PC-3 (cell line): ENCODE measurements at regions not wholly inside any gene's neighbourhood (a gene's known extent, or its start where the extent isn't known, plus 50 kb on each side); places are given as distances from the start of the nearest gene placed in this dataset.

Experiments
- ATAC-seq: fragments of 200-7000 bp; cut with Tn5 transposase; 2 replicates; pipeline ENCODE4 v1.9.1; 2020; ENCODE audit warnings: mild to moderate bottlenecking, moderate library complexity
- BruUV-seq: library from RNA; stranded (reverse); fragments of 400-500 nt; replicated peaks from 2 replicates; lab custom pipeline; 2021; lab: Mats Ljungman, UMichigan
- CTCF ChIA-PET: fragments of 300-600 bp; sonication (Branson Sonifier 250); formaldehyde crosslinking; loops from one replicate; lab custom pipeline; 2022; ENCODE audit warnings: antibody characterized with exemption; lab: Charles Lee
- POLR2A ChIA-PET: fragments of 300-600 bp; sonication (Branson Sonifier 250); formaldehyde crosslinking; loops from one replicate; lab custom pipeline; 2022; ENCODE audit warnings: antibody characterized with exemption; ENCODE audit not compliant: unreplicated experiment; lab: Charles Lee
- DNase-seq: peaks from one replicate; pipeline ENCODE4 v3.0.0-alpha.2; 2015
- H2AFZ ChIP-seq: fragments of 300-600 bp; sonication (generic); 2 replicates; pipeline ENCODE4 v1.6.0; 2016; ENCODE audit warnings: antibody characterized with exemption, low read length
- H3F3A ChIP-seq: fragments of 300-600 bp; sonication (generic); one replicate; pipeline ENCODE4 v1.6.0; 2017; ENCODE audit warnings: antibody characterized with exemption, low read length, control low read depth, mild to moderate bottlenecking; ENCODE audit not compliant: unreplicated experiment
- H3K27ac ChIP-seq: fragments of 300-600 bp; sonication (generic); 2 replicates; pipeline ENCODE4 v1.5.1; 2016; ENCODE audit warnings: mild to moderate bottlenecking, low read length
- H3K27me3 ChIP-seq: fragments of 300-600 bp; sonication (generic); 2 replicates; pipeline ENCODE4 v1.6.1; 2016; ENCODE audit warnings: low read length, mixed read lengths
- H3K36me3 ChIP-seq: fragments of 300-600 bp; sonication (generic); 2 replicates; pipeline ENCODE4 v1.6.1; 2016; ENCODE audit warnings: low read depth, mixed run types, low read length, mixed read lengths
- H3K4me1 ChIP-seq: fragments of 300-600 bp; sonication (generic); 2 replicates; pipeline ENCODE4 v1.5.1; 2016; ENCODE audit warnings: low read length; ENCODE audit not compliant: insufficient read depth
- H3K4me2 ChIP-seq: fragments of 300-600 bp; sonication (generic); 2 replicates; pipeline ENCODE4 v1.6.0; 2016; ENCODE audit warnings: low read length
- H3K4me3 ChIP-seq: fragments of 300-600 bp; sonication (generic); 2 replicates; pipeline ENCODE4 v1.5.1; 2016; ENCODE audit warnings: mild to moderate bottlenecking, low read length, mixed read lengths
- H3K79me2 ChIP-seq: fragments of 300-600 bp; sonication (generic); 2 replicates; pipeline ENCODE4 v1.6.1; 2017; ENCODE audit warnings: low read length, mixed read lengths
- H3K9ac ChIP-seq: fragments of 300-600 bp; sonication (generic); 2 replicates; pipeline ENCODE4 v1.6.0; 2016; ENCODE audit warnings: mild to moderate bottlenecking, low read length
- H3K9me2 ChIP-seq: fragments of 300-600 bp; sonication (generic); replicated peaks from 2 replicates; pipeline ENCODE4 v1.6.1; 2016; ENCODE audit warnings: mixed run types, low read length, mixed read lengths
- H3K9me3 ChIP-seq: fragments of 300-600 bp; sonication (generic); 2 replicates; pipeline ENCODE4 v1.6.1; 2016; ENCODE audit warnings: low read length, mixed read lengths
- H4K20me1 ChIP-seq: fragments of 300-600 bp; sonication (generic); 2 replicates; pipeline ENCODE4 v1.6.1; 2016; ENCODE audit warnings: low read length, mixed read lengths
- CTCF ChIP-seq: fragments of 300-600 bp; sonication (generic); conservative IDR thresholded peaks from 2 replicates; pipeline ENCODE4 v1.5.1; 2017; ENCODE audit warnings: antibody characterized with exemption, low read depth, mild to moderate bottlenecking, low read length
- EZH2 ChIP-seq: fragments of 300-600 bp; sonication (generic); IDR thresholded peaks from one replicate; pipeline ENCODE4 v1.6.1; 2017; ENCODE audit warnings: antibody characterized with exemption, mild to moderate bottlenecking, low read length; ENCODE audit not compliant: unreplicated experiment
- EZH2phosphoT487 ChIP-seq: fragments of 300-600 bp; sonication (generic); IDR thresholded peaks from 2 replicates; pipeline ENCODE4 v1.6.1; 2018; ENCODE audit warnings: mild to moderate bottlenecking, antibody characterized with exemption, low read length, borderline replicate concordance
- intact Hi-C: fragments of 100-400 bp; cut with micrococcal nuclease; formaldehyde crosslinking; loops from 2 replicates; pipeline ENCODE4 v1.9.0; 2023

GRCh38 chr12:25372969-25373817 lies 122.5 kb upstream of the KRAS start:
- Histone ChIP-seq H3K4me1 (no peaks in the 10 kb centered on the region), H3K9me3 (no peaks in the 10 kb centered on the region), H3K27ac (no peak overlapping the region), H3K36me3 (no peaks in the 10 kb centered on the region), H3K9me2 (no peaks in the 10 kb centered on the region), H3F3A (no peaks in the 10 kb centered on the region), H4K20me1 (no peaks in the 10 kb centered on the region), H3K79me2 (no peaks in the 10 kb centered on the region), H3K9ac (no peak overlapping the region), H3K4me2 (no peak overlapping the region), H2AFZ (no peak overlapping the region), H3K4me3 (no peak overlapping the region), H3K27me3 (peaks cover 12% of the 10 kb centered on the region)
- CTCF ChIA-PET = no interaction called here
- ATAC-seq = no peak
- no TSS peak for BruUV-seq
- POLR2A ChIA-PET = no interaction called here
- no peak for DNase-seq
- no peak for TF ChIP-seq EZH2phosphoT487
- TF ChIP-seq EZH2 = no peak
- TF ChIP-seq CTCF = no peak
- intact Hi-C loops = no loop called here

- H3K27me3 ChIP-seq = peaks cover 12% of the 10 kb centered on the region
- H3K9me3 ChIP-seq = no peaks in the 10 kb centered on the region
- no peaks in the 10 kb centered on the region for H3K79me2 ChIP-seq
- TF ChIP-seq CTCF = no peak
- no peak for ATAC-seq
- no peaks in the 10 kb centered on the region for H3K36me3 ChIP-seq
- H2AFZ ChIP-seq = no peak overlapping the region
- H3K9ac ChIP-seq = no peak overlapping the region
- H3K4me3 ChIP-seq = no peak overlapping the region
- no peaks in the 10 kb centered on the region for H3K4me1 ChIP-seq
- intact Hi-C loops = no loop called here
- no TSS peak for BruUV-seq
- POLR2A ChIA-PET = no interaction called here
- no peak overlapping the region for H3K4me2 ChIP-seq
- DNase-seq = no peak
- H3K9me2 ChIP-seq = no peaks in the 10 kb centered on the region
- H3F3A ChIP-seq = no peaks in the 10 kb centered on the region
- no peaks in the 10 kb centered on the region for H4K20me1 ChIP-seq
- CTCF ChIA-PET = no interaction called here
- H3K27ac ChIP-seq = no peak overlapping the region
Measured at GRCh38 chr12:25372002-25372401, 121.3 kb upstream of the KRAS start.

- DNase-seq (no peak), ATAC-seq (no peak)
- Histone ChIP-seq H3K79me2 (no peaks in the 10 kb centered on the region), H3K4me1 (no peaks in the 10 kb centered on the region), H4K20me1 (no peaks in the 10 kb centered on the region), H3K9ac (no peak overlapping the region), H3K4me3 (no peak overlapping the region), H3K36me3 (no peaks in the 10 kb centered on the region), H3K9me2 (no peaks in the 10 kb centered on the region), H3F3A (no peaks in the 10 kb centered on the region), H3K27me3 (peaks cover 29% of the 10 kb centered on the region), H2AFZ (no peak overlapping the region), H3K9me3 (no peaks in the 10 kb centered on the region), H3K4me2 (no peak overlapping the region), H3K27ac (no peak overlapping the region)
- ChIA-PET CTCF (interaction anchor here (0.6 kb wide), 1 partner anchor 20 kb away, joined by 3 read pairs; no protein-coding TSS in a partner anchor), POLR2A (no interaction called here)
- intact Hi-C loops = no loop called here
- BruUV-seq = no TSS peak
- TF ChIP-seq EZH2phosphoT487 (no peak), CTCF (no peak), EZH2 (no peak)
Measured at GRCh38 chr12:25368557-25368956, 117.8 kb upstream of the KRAS start.
